ENCODE measurements at regions not wholly inside any gene's neighbourhood (a gene's known extent, or its start where the extent isn't known, plus 50 kb on each side); places are given as distances from the start of the nearest gene placed in this dataset.

DNA sequence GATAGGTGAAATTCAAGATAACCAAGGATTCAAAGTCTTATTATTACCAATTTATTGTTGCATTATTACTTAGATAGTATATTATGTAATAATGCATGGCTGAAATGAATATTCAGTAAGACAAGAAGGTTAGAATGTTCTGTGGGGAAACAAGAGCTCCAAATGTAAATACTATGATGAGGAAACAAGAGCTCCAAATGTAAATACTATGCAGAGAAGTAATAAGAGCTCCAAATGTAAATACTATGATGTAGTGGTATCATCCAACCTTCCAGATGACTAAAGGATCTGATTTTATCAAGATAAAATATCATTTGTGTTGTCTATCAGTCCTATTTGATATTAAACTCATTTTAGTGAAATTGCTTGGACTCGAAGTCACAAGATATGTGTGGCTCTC is 82.2 kb upstream of the PCDH18 start:
- DNase-seq, result no peak

DNA sequence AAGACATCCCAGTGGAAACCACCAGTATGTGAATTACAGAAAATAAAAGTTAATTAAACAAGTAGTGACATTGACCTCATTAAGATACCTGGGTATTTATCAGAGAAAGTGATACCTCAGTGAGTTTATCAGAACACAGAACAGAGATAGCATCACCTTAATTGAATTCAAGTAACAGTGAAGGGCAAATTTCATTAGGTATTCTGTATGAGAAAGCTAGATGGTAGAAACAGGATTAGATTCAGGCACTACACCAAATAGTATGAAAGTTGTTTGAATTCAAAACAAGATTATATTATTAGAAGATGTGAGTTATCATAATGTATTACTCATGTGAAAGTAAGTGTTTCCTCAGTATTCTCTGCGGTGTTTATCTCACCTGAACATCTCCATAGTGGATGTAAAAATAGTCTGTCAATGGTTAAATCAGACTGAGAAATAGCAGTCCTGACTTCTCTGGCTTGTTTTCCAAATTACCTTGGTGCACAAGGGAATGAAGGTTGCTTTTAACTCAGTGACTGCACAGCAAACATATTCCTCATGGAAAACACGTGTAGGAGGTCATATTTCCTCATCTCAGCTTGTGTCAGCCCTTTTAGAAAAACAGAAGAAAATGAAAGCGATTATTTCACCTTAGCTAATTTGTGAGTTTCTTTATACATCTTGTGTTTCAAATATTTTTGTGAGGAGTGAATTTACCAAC is 79.9 kb upstream of the PCDH18 start:
- no peak for DNase-seq

DNA sequence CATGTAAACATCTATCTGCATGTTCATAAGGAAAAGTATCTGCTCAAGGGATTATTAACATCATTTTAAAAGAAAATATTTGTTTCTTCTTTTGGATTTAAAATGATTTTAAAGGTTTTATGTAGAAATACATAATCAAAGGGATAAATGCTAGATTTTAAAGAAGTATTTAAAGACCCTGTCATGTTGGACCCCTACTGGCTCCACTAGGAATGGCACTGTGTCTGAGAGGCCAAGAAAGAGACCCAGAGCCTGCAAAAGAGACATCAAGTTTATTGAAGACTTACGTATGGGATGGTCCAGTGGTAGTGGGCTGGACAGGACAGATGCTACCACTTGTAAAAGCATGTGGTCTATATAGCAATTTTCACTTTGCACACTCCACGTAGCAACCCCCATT is 78.7 kb upstream of the PCDH18 start:
- DNase-seq, result no peak

DNA sequence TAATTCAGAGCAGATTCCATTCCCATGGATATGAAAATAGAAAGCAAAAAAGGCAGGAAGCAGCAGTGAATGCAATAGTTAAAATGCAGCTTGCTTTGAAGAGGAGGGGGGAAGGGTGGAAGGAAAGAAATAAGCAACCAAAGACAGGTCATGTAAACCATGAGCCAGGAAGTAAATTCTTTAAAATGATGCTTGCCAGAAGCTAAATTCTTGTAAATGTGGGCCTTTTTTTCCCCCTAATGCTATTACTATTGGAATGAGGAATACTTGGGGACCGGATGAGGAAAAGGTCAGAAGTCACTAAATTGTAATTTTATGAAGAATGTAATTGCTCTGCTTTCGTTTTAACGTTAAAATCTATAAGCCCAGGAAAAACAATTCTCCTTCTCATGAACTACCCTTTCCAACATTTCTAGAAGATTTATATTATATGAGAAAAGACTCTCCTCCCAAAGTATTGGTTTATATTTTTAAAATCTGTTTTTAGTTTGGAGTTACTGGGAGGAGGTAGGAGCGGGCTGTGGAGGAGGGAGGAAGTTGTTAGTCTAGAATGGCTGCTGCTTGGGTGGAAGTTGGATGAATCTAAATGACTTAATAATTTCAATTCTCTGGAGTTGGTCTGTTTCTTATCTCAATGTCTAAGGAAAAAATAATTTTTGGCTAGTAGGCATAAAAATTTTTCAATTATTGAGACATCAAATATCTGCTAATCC is 77.6 kb upstream of the PCDH18 start:
- DNase-seq, result no peak

DNA sequence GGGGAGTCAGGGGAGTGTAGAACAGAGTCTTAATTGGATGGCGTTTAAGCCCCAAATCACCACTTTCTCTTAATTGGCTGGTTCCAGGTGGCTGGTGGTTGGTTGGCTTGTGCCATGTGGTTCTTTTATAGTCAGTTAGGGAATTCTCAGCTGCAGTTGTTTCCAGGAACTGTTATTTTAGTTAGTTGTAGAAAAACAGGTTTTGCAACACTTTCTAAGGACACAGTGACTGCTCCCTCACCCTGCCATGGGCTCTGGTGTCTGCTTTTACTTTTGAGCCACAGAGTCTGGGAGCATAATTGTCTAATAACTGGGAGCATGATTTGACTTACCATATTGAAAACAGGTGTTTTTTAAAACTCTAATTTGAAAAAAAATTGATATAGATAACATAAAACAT is 75.8 kb upstream of the PCDH18 start:
- DNase-seq, result no peak

DNA sequence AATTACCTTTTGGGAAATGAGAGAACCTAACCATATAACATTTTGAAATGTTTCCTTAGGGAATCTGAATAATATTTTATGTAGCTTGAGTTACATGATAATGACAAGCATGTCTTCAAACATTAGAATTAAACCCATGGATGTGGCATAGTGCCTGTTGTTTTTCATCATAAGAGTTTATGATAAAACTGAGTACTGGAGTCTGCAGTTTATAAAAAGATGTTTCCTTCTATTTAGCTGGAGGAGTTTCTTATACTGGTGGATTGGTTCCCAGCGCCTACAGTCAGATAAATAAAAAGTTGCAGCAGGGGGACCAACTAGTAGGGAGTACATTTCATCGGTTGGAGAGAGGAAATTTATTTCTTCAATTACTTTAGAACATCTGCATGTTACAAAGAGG is 70.1 kb upstream of the PCDH18 start:
- no peak for DNase-seq

DNA sequence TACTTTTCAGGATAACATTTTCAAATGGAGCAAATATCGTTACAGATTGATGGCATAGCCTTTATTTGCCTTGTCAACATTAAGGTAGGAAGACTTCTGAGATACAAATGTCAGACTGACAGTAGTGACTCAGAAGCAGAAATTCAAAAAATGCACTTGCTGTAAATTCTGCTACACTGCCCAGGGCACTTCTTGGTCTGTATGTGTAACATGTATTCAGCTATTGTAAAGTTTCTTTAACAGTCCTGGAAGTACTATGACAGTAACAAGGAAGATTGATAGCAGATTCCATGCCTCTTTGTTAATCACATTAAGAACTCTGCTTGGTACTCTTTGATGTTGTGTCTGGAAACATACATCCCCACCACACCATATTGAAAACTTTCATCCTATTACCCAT is 69.6 kb upstream of the PCDH18 start:
- DNase-seq, result no peak

DNA sequence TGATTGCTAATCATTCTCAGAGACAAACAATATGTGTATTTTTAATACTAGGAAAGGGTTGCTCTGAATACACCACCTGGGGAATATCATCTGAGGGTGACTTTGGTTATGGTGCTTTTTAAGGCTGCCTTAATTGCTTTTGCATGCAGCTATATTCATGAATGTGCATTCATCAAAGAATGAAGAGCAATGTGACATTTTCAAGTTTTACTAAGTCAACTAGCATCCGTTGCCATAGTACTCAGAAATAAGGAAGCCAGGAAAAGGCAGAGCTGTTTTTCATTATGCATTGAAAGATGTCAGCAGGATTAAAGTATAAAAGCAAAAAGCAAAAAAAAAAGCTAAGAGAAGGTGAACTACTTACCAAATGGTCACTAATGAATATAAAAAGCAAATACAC is 67.4 kb upstream of the PCDH18 start:
- DNase-seq, result no peak

DNA sequence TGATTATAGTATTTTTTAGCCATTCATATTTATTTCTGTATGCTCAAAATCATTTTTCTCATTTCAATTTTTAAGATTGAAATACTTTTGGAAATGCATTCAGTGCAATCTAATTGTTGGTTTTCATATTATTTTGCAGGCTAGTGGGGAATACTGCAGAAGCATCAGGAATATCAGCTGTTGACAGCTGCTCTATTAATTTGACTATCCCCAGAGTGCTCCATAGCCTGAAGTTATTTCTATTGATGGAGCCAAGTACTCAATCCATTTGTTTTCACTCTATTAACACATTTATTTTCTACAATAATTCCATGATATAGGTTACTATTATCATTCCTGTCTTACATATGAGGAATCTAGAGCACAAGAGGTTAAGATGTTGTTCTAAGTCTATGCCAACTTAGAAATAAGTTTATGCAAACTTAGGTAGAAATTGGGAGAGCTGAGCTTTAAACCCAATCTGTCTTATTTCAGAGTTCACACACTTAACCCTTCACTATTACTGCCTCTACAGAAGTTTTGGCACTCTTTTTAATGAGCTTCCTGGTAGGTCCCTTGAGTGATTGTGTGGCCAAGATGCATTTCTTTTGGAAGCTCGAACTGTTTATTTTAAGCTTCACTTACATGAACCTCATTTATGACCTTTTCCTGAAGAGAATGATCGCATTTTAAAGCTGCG is 65.6 kb upstream of the PCDH18 start:
- no peak for DNase-seq

DNA sequence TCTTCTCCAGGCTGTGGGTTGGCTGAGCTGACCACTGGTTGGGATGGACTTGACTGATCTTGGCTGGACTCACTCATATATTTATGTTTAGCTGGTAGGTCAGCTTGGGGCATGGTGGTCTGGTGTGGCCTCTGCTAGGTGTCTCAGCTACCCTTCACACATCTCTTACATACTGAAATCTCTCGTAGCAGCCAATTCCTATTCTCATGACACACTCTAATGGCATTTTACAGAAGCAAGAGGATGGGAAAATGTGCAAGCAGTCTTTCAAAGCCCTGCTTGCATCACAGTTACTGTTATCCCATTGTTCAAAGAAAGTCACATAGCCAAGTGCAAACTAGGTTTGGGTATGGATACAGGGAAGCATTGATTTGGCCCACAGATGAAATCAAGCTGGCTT is 55.5 kb upstream of the PCDH18 start:
- DNase-seq, result no peak

DNA sequence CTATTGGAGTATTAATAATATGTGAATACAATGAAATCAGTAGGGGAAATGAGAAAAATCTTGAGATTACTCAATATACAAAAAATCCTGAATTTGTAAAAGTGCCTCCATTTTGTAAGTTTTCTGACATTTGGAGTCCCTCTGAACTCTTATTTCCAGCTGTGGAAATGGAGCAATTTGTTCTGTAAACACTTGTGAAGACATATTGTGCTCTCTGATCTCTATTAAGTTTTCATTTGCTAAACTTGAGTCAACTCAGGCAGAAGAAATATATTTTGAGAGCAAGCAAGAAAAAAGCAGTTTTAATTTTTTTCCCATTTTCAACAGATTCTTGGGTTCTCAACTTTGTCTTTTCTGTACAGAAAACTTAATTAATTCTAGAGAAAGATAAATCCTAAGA is 51.4 kb upstream of the PCDH18 start:
- DNase-seq, result no peak

All from hematopoietic multipotent progenitor cell treated with erythropoietin and hydrocortisone succinate and interleukin-3 and kit ligand, for 8 days (in vitro differentiated cells).